CD4-positive, alpha-beta T cell (primary cell): ENCODE measurements at regions not wholly inside any gene's neighbourhood (a gene's known extent, or its start where the extent isn't known, plus 50 kb on each side); places are given as distances from the start of the nearest gene placed in this dataset.
"Not testable (repeated sequence)": the region's sequence is repeated elsewhere in the genome, so short reads cannot be mapped to it uniquely, and the experiment has no call there.

Experiments
- ATAC-seq: fragments of 200-7000 bp; cut with Tn5 transposase; one replicate; pipeline ENCODE4 v1.10.0; 2022; ENCODE audit warnings: mild to moderate bottlenecking; ENCODE audit not compliant: poor library complexity
- CTCF ChIA-PET: fragments of 350-600 bp; sonication (Branson Sonifier 250); formaldehyde crosslinking; loops from one replicate; lab custom pipeline; 2021; ENCODE audit warnings: antibody characterized with exemption, inconsistent platforms; lab: Charles Lee
- POLR2A ChIA-PET: fragments of 350-600 bp; sonication (Branson Sonifier 250); formaldehyde crosslinking; loops from one replicate; lab custom pipeline; 2021; ENCODE audit warnings: antibody characterized with exemption, inconsistent platforms; lab: Charles Lee
- DNase-seq, 14 experiments: peaks; one replicate each; pipeline ENCODE4 v3.0.0-alpha.2; 2013 to 2020; ENCODE audit warnings: mixed read lengths in 2 of 14
- H3K27ac ChIP-seq, 2 donors: one replicate each; pipeline versions ENCODE4 v1.5.1 to v1.7.0; 2013; ENCODE audit warnings: low read length in 2 of 2, low read depth in 1 of 2, mild to moderate bottlenecking in 1 of 2
- H3K27me3 ChIP-seq, 2 experiments: 1 replicate in 1 of 2; 2 replicates in 1 of 2; pipeline versions ENCODE4 v1.6.1 to v1.7.0; 2013; ENCODE audit warnings: low read length in 2 of 2, control low read depth in 1 of 2, mild to moderate bottlenecking in 1 of 2, moderate library complexity in 1 of 2; ENCODE audit not compliant: insufficient read depth in 2 of 2, control insufficient read depth in 1 of 2
- H3K36me3 ChIP-seq: one replicate; pipeline ENCODE4 v1.6.1; 2013; ENCODE audit warnings: low read length, control low read depth; ENCODE audit not compliant: insufficient read depth
- H3K4me1 ChIP-seq: one replicate; pipeline ENCODE4 v1.6.1; 2013; ENCODE audit warnings: low read length, control low read depth; ENCODE audit not compliant: insufficient read depth
- H3K4me3 ChIP-seq: one replicate; pipeline ENCODE4 v1.5.1; 2013; ENCODE audit warnings: mild to moderate bottlenecking, low read length, moderate library complexity
- H3K9me3 ChIP-seq, 2 experiments: 1 replicate in 1 of 2; 2 replicates in 1 of 2; pipeline versions ENCODE4 v1.6.1 to v1.7.0; 2013; ENCODE audit warnings: low read length in 2 of 2, mild to moderate bottlenecking in 2 of 2, control low read depth in 1 of 2, moderate library complexity in 1 of 2; ENCODE audit not compliant: control insufficient read depth in 1 of 2, insufficient read depth in 1 of 2
- H3K27ac Mint-ChIP-seq: one replicate; pipeline ENCODE4 v1.8.0; 2020; ENCODE audit warnings: mixed read lengths
- H3K27me3 Mint-ChIP-seq: one replicate; pipeline ENCODE4 v1.8.0; 2021; ENCODE audit warnings: mixed read lengths
- H3K36me3 Mint-ChIP-seq: one replicate; pipeline ENCODE4 v1.8.0; 2021; ENCODE audit warnings: low read depth, mixed read lengths
- H3K4me1 Mint-ChIP-seq: one replicate; pipeline ENCODE4 v1.8.0; 2021; ENCODE audit warnings: low read depth, mixed read lengths
- H3K4me3 Mint-ChIP-seq: one replicate; pipeline ENCODE4 v1.8.0; 2020; ENCODE audit warnings: mild to moderate bottlenecking, mixed read lengths
- H3K9me3 Mint-ChIP-seq: one replicate; pipeline ENCODE4 v1.8.0; 2020; ENCODE audit warnings: mixed read lengths
- intact Hi-C, 2 experiments: fragments of 100-400 bp; cut with DNase I in 1 of 2; cut with micrococcal nuclease in 1 of 2; formaldehyde crosslinking; loops; one replicate each; pipeline versions ENCODE4 v1.15.1 to v1.9.0; 2023 to 2025; cut with DNase I, micrococcal nuclease
- TF ChIP-seq, protein P1 (sequence below): fragments of 200-600 bp; IDR thresholded peaks from one replicate; pipeline ENCODE4 v1.8.0; 2022; ENCODE audit warnings: antibody characterized with exemption, mild to moderate bottlenecking

DNA sequence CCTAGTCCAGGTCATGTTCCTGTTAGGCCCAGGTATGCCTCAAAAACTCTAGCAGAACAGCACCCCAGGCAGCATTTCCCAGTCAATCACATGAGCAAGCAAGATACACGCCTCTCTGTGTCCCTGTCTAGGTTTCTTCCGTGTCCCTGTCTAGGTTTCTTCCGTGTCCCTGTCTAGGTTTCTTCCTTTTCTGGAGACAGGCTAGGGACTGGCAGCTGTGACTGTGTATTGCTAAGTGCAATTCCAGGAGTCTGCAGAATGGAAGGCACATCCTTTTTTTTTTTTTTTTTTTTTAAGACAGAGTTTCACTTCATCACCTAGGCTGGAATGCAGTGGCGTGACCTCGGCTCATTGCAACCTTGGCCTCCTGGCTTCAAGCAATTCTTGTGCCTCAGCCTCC is 77.6 kb downstream of the SETD4 start:
- DNase-seq = no peak
- H3K9me3 ChIP-seq = peaks cover 3 to 5% of the 10 kb centered on the region in 2 experiments
- Mint-ChIP-seq H3K36me3 (no peaks in the 10 kb centered on the region), H3K27ac (no peak overlapping the region), H3K27me3 (peaks cover 55% of the 10 kb centered on the region), H3K4me3 (no peak overlapping the region), H3K4me1 (no peaks in the 10 kb centered on the region), H3K9me3 (peaks cover 6% of the 10 kb centered on the region)
- ChIA-PET CTCF (no interaction called here), POLR2A (no interaction called here)
- intact Hi-C loops = no loop called here
- TF ChIP-seq, protein P1, sequence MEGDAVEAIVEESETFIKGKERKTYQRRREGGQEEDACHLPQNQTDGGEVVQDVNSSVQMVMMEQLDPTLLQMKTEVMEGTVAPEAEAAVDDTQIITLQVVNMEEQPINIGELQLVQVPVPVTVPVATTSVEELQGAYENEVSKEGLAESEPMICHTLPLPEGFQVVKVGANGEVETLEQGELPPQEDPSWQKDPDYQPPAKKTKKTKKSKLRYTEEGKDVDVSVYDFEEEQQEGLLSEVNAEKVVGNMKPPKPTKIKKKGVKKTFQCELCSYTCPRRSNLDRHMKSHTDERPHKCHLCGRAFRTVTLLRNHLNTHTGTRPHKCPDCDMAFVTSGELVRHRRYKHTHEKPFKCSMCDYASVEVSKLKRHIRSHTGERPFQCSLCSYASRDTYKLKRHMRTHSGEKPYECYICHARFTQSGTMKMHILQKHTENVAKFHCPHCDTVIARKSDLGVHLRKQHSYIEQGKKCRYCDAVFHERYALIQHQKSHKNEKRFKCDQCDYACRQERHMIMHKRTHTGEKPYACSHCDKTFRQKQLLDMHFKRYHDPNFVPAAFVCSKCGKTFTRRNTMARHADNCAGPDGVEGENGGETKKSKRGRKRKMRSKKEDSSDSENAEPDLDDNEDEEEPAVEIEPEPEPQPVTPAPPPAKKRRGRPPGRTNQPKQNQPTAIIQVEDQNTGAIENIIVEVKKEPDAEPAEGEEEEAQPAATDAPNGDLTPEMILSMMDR = no peak
- H3K4me3 ChIP-seq = no peak overlapping the region
- H3K27ac ChIP-seq = no peak overlapping the region
- no peak for ATAC-seq
- H3K27me3 ChIP-seq = peaks cover 5 to 14% of the 10 kb centered on the region in 2 experiments
- no peaks in the 10 kb centered on the region for H3K4me1 ChIP-seq
- H3K36me3 ChIP-seq = no peaks in the 10 kb centered on the region

DNA sequence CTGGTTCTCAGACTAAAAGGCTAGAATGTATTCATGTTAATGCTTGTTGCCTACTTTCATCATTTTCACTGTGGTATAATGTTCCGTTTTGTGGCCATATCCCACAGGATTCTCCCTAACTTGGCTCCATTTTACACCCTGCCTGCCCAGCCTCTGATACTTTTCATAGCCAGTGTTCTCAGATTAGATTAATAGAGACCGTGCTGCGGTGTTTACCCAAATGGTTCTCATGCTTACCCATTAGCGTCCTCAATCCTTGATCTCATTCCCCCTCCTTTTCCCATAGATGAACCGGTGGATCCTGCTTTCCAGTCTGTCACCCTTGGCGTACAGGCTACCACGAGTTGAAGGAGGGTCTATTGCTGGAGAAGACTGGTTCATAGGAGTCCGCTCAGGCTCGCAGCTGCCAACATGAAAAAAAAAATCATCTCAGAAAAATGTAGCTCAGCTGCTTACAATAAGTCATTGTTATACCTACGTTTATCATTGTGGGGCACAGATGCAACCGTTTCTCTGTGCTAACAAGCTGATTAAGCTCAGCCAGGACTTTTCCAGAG is 78.7 kb downstream of the SETD4 start:
- Histone ChIP-seq H3K36me3 (no peaks in the 10 kb centered on the region), H3K4me3 (no peak overlapping the region), H3K9me3 (peaks cover 3 to 5% of the 10 kb centered on the region in 2 experiments), H3K27ac (no peak overlapping the region), H3K4me1 (no peaks in the 10 kb centered on the region), H3K27me3 (peaks cover 5 to 14% of the 10 kb centered on the region in 2 experiments)
- no peak for ATAC-seq
- ChIA-PET CTCF (no interaction called here), POLR2A (no interaction called here)
- H3K4me3 Mint-ChIP-seq = no peak overlapping the region
- no peak for DNase-seq
- no peaks in the 10 kb centered on the region for H3K4me1 Mint-ChIP-seq
- H3K9me3 Mint-ChIP-seq = peaks cover 6% of the 10 kb centered on the region
- H3K27ac Mint-ChIP-seq = no peak overlapping the region
- intact Hi-C loops = no loop called here
- TF ChIP-seq, protein P1 = no peak
- H3K27me3 Mint-ChIP-seq = peaks cover 55% of the 10 kb centered on the region
- H3K36me3 Mint-ChIP-seq = no peaks in the 10 kb centered on the region

DNA sequence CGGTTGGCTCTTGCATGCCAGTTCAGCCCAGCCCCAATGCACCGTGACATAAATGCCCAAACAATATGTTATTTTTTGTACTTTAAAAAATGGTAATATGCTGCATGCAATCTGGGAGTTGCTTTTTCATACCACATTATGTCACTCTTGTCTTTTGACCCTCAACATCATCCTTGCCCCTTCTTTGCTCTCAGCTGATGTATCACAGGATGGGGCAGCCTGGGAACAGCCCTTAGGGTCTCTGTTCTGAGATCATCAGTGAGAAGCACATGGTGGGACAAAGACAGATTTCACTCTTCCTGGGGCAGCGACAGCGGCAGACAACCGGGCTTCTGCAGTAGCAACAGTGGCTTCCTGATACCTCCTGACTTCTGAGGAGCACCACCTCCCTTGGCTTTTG is 79.5 kb downstream of the SETD4 start:
- no peak overlapping the region for H3K27ac Mint-ChIP-seq
- Histone ChIP-seq H3K36me3 (no peaks in the 10 kb centered on the region), H3K27me3 (peaks cover 5 to 14% of the 10 kb centered on the region in 2 experiments), H3K4me1 (no peaks in the 10 kb centered on the region), H3K4me3 (no peak overlapping the region), H3K27ac (no peak overlapping the region), H3K9me3 (peaks cover 3 to 5% of the 10 kb centered on the region in 2 experiments)
- DNase-seq (no peak), ATAC-seq (no peak)
- ChIA-PET CTCF (no interaction called here), POLR2A (no interaction called here)
- peaks cover 6% of the 10 kb centered on the region for H3K9me3 Mint-ChIP-seq
- intact Hi-C loops = no loop called here
- TF ChIP-seq, protein P1 = no peak
- H3K36me3 Mint-ChIP-seq = no peaks in the 10 kb centered on the region
- H3K27me3 Mint-ChIP-seq = peaks cover 53% of the 10 kb centered on the region
- no peaks in the 10 kb centered on the region for H3K4me1 Mint-ChIP-seq
- H3K4me3 Mint-ChIP-seq = no peak overlapping the region

DNA sequence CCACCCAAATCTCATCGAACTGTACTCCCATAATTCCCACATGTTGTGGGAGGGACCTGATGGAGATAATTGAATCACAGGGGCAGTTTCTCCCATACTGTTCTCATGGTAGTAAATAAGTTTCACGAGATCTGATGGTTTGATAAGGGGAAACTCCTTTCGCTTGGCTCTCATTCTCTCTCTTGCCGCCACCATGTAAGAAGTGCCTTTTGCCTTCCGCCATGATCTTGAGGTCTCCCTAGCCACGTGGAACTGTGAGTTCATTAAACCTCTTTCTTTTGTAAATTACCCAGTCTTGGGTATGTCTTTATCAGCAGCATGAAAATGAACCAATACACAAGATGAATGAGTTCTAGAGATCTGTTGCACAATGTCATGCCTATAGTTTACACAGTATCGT is 82.5 kb downstream of the SETD4 start:
- H3K9me3 ChIP-seq, H3K27ac ChIP-seq, H3K9me3 Mint-ChIP-seq, H3K36me3 ChIP-seq, H3K4me3 ChIP-seq, POLR2A ChIA-PET, CTCF ChIA-PET, H3K36me3 Mint-ChIP-seq, H3K4me1 Mint-ChIP-seq, DNase-seq, intact Hi-C loops, H3K4me1 ChIP-seq, ATAC-seq, H3K4me3 Mint-ChIP-seq, H3K27ac Mint-ChIP-seq: not testable (repeated sequence)
- peaks cover 38% of the 10 kb centered on the region for H3K27me3 Mint-ChIP-seq
- peaks cover 0 to 14% of the 10 kb centered on the region in 2 experiments for H3K27me3 ChIP-seq
